Thyroid gland (tissue), 4 donors: ENCODE measurements at regions not wholly inside any gene's neighbourhood (a gene's known extent, or its start where the extent isn't known, plus 50 kb on each side); places are given as distances from the start of the nearest gene placed in this dataset.

Source experiments
- DNase-seq, 2 donors: peaks; one replicate each; pipeline ENCODE4 v3.0.0-alpha.2; 2019
- H3K27ac ChIP-seq, 3 donors: fragments of 200-600 bp; sonication (generic); 1 replicate in 2 of 3; 2 replicates in 1 of 3; pipeline ENCODE4 v1.5.1; 2016 to 2019; ENCODE audit warnings: mild to moderate bottlenecking in 1 of 3, moderate library complexity in 1 of 3
- H3K27me3 ChIP-seq: fragments of 200-600 bp; sonication (generic); one replicate; pipeline ENCODE4 v1.5.1; 2019
- H3K36me3 ChIP-seq, 2 donors: fragments of 200-600 bp; sonication (generic); one replicate each; pipeline ENCODE4 v1.5.1; 2016 to 2019
- H3K4me1 ChIP-seq, 2 donors: fragments of 200-600 bp; sonication (generic); one replicate each; pipeline ENCODE4 v1.5.1; 2017 to 2019
- H3K4me3 ChIP-seq, 3 donors: fragments of 200-600 bp; sonication (generic); replicated peaks in 1 of 3; 1 replicate in 2 of 3; 2 replicates in 1 of 3; pipeline ENCODE4 v1.5.1; 2016; ENCODE audit warnings: mild to moderate bottlenecking in 1 of 3
- H3K9me3 ChIP-seq: fragments of 200-600 bp; sonication (generic); one replicate; pipeline ENCODE4 v1.5.1; 2017
- CTCF ChIP-seq, 6 experiments: fragments of 200-600 bp in 3 of 6; fragments of 450-650 bp in 3 of 6; sonication (generic) in 3 of 6; IDR thresholded peaks; one replicate each; pipeline ENCODE4 v1.5.1; 2016 to 2019; ENCODE audit warnings: antibody characterized with exemption in 6 of 6, mild to moderate bottlenecking in 2 of 6, inconsistent platforms in 1 of 6, moderate library complexity in 1 of 6
- POLR2A ChIP-seq, 2 donors: fragments of 450-650 bp; IDR thresholded peaks; one replicate each; pipeline ENCODE4 v1.6.1; 2017; ENCODE audit warnings: antibody characterized with exemption in 2 of 2, mild to moderate bottlenecking in 2 of 2, moderate library complexity in 1 of 2
- WGBS, 2 donors: methylation state at CpG; one replicate each; pipeline ENCODE4 v1.1.5; 2017; 5-methylcytosine and 5-hydroxymethylcytosine counted together
- intact Hi-C: fragments of 100-400 bp; cut with DNase I; formaldehyde crosslinking; loops from one replicate; pipeline ENCODE4 v1.15.1; 2023

GRCh38 chr18:27750923-27751322, 426.0 kb downstream of the CDH2 start:
- Histone ChIP-seq H3K4me3 (no peak overlapping the region), H3K27ac (no peak overlapping the region), H3K27me3 (no peaks in the 10 kb centered on the region), H3K36me3 (no peaks in the 10 kb centered on the region), H3K4me1 (no peaks in the 10 kb centered on the region), H3K9me3 (no peaks in the 10 kb centered on the region)
- no peak for TF ChIP-seq CTCF (IDR thresholded peaks at IDR 0.05)
- TF ChIP-seq POLR2A (IDR thresholded peaks at IDR 0.05) = no peak
- intact Hi-C loops = no loop called here
- no peak for DNase-seq
- 83 to 90% methylated on average over 5 of the region's 5 CpGs for WGBS, 2 donors

DNA sequence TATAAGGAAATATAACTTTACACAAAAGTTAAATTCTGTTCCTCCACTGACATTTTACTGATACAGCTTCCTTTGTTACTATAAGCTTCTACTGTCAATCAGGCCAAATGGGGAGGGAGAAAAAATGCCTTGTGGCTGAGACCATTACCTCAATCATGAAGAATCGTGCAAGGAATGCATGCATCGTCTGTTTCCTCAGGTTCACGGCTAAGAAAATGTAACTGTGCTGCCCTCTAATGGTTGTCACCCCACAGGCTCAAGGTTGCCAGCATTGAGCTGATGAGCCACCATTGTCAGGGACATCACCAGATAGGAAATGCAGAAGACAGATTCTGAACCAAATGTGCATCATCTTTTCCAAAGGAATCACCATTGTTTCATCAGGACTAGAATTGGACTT, 426.9 kb downstream of the CDH2 start:
- WGBS, 2 donors = 9 to 14% methylated on average over 3 of the region's 3 CpGs
- no peaks in the 10 kb centered on the region for H3K27me3 ChIP-seq
- H3K4me3 ChIP-seq = no peak overlapping the region
- DNase-seq = peak in 1 of 2 donors; percentile 6
- no peak overlapping the region for H3K27ac ChIP-seq
- no peaks in the 10 kb centered on the region for H3K4me1 ChIP-seq
- TF ChIP-seq CTCF (IDR thresholded peaks at IDR 0.05) (peak in 1 of 6 experiments; percentile 14), POLR2A (IDR thresholded peaks at IDR 0.05) (no peak)
- H3K36me3 ChIP-seq = no peaks in the 10 kb centered on the region
- intact Hi-C loops = no loop called here
- H3K9me3 ChIP-seq = no peaks in the 10 kb centered on the region

- no peaks in the 10 kb centered on the region for H3K27me3 ChIP-seq
- no peaks in the 10 kb centered on the region for H3K4me1 ChIP-seq
- H3K4me3 ChIP-seq = no peak overlapping the region
- no peak overlapping the region for H3K27ac ChIP-seq
- intact Hi-C loops = no loop called here
- no peaks in the 10 kb centered on the region for H3K36me3 ChIP-seq
- TF ChIP-seq POLR2A (IDR thresholded peaks at IDR 0.05) = no peak
- TF ChIP-seq CTCF (IDR thresholded peaks at IDR 0.05) = no peak
- 30 to 39% methylated on average over 3 of the region's 3 CpGs for WGBS, 2 donors
- no peaks in the 10 kb centered on the region for H3K9me3 ChIP-seq
- peak; percentile 12 to 26 for DNase-seq
Observed at GRCh38 chr18:27749194-27749593, 427.7 kb downstream of the CDH2 start.

DNA sequence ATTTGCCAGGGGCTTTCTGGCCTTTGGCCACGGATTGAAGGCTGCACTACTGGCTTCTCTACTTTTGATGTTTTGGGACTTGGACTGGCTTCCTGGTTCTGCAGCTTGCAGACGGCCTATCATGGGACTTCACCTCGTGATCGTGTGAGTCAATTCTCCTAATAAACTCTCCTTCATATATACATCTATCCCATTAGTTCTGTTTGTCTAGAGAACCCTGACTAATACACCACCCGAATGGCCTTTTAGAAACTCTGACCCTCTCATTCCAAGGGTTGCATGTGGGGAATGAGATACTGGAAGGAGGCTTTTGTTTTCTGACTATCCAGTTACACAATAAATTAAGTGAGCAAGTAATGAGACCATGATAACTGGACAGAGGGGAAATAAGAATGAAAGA, 430.7 kb downstream of the CDH2 start:
- H3K27ac ChIP-seq = no peak overlapping the region
- H3K9me3 ChIP-seq = no peaks in the 10 kb centered on the region
- DNase-seq = no peak
- H3K4me3 ChIP-seq = no peak overlapping the region
- no peaks in the 10 kb centered on the region for H3K27me3 ChIP-seq
- H3K4me1 ChIP-seq = no peaks in the 10 kb centered on the region
- TF ChIP-seq POLR2A (IDR thresholded peaks at IDR 0.05) (no peak), CTCF (IDR thresholded peaks at IDR 0.05) (no peak)
- intact Hi-C loops = no loop called here
- WGBS, 2 donors = 87 to 89% methylated on average over 5 of the region's 5 CpGs
- no peaks in the 10 kb centered on the region for H3K36me3 ChIP-seq

- H3K36me3 ChIP-seq = no peaks in the 10 kb centered on the region
- WGBS, 2 donors = 92% methylated on average over 1 of the region's 1 CpG
- intact Hi-C loops = no loop called here
- TF ChIP-seq POLR2A (IDR thresholded peaks at IDR 0.05) (no peak), CTCF (IDR thresholded peaks at IDR 0.05) (no peak)
- H3K4me1 ChIP-seq = no peaks in the 10 kb centered on the region
- no peak for DNase-seq
- no peaks in the 10 kb centered on the region for H3K27me3 ChIP-seq
- no peaks in the 10 kb centered on the region for H3K9me3 ChIP-seq
- no peak overlapping the region for H3K27ac ChIP-seq
- H3K4me3 ChIP-seq = no peak overlapping the region
Observed at GRCh38 chr18:27735117-27735516, 441.8 kb downstream of the CDH2 start.
